ENCODE measurements at regions not wholly inside any gene's neighbourhood (a gene's known extent, or its start where the extent isn't known, plus 50 kb on each side); places are given as distances from the start of the nearest gene placed in this dataset.

- no peak for TF ChIP-seq CTCF (IDR thresholded peaks at IDR 0.05; ENCODE audit: low read depth, low read length)
- H3K4me3 ChIP-seq (ENCODE audit: low read depth, low read length), result no peak overlapping the region
- DNase-seq (ENCODE audit: low read depth, low spot score), result no peak
- in situ Hi-C loops (cut with HindIII; ENCODE audit: low sequenced_read_pairs), result no loop called here
These were observed 327.1 kb downstream of the PRDM2 start for GRCh38 chr1:14027099-14027498.

GRCh38 chr1:14031461-14031860 is 331.5 kb downstream of the PRDM2 start:
- in situ Hi-C loops (cut with HindIII; ENCODE audit: low sequenced_read_pairs), result no loop called here
- no peak for TF ChIP-seq CTCF (IDR thresholded peaks at IDR 0.05; ENCODE audit: low read depth, low read length)
- no peak for DNase-seq (ENCODE audit: low read depth, low spot score)
- no peak overlapping the region for H3K4me3 ChIP-seq (ENCODE audit: low read depth, low read length)

DNA sequence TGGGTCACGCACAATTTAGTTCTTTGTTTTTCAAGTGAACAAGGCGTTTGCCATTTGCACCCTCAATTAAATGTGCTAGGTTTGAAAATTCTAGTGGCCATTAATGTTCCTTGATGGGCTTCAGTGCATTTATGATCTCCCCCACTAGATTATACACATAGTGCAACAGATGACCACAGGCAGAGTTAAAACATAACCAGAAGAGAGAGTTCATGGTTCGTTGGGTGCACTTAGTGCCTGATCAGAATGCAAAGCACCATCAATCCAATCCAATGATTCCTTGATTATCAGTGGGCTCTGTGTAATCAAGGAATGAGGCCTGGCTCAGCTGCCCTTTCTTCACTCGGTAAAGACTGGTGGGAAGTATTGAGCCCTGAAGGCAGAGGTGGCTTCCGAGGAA is 334.5 kb downstream of the PRDM2 start:
- no peak for DNase-seq (ENCODE audit: low read depth, low spot score)
- no peak overlapping the region for H3K4me3 ChIP-seq (ENCODE audit: low read depth, low read length)
- no peak for TF ChIP-seq CTCF (IDR thresholded peaks at IDR 0.05; ENCODE audit: low read depth, low read length)
- in situ Hi-C loops (cut with HindIII; ENCODE audit: low sequenced_read_pairs), result no loop called here

DNA sequence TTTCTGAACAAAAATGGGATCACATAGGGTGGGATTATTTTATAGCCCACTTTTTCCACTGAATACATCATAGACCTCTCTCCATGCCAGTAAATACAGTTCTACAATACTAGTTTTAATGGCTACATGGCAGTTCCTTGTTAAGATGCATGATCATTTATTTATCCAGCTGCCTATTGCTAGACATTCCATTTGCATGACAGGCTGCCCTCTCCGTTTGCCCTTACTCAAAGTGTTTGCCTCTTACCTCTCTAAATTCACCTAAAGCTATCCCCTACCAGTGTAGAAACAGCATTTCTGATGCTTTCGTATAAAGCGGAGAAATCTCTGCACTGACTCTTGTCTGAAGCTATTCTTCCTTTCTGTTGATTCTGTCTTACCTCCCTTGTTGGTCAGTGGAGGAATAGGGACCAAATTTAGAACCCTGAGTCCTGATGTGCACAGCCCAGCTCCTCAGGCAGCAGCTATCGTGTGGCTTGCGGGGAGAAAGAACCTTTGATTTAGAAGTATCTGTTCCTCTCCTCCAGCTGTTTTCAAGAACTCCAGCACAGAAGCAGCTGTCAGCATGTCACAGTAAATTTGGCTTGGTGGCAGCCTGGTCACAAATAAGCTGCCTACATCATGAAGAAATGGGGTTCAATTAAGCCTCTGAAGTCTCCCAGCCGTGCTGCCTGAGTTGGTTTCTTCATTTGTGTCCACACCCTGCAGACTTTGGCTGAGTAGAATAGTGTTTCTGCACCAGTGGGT is 337.3 kb downstream of the PRDM2 start:
- in situ Hi-C loops (cut with HindIII; ENCODE audit: low sequenced_read_pairs), result no loop called here
- H3K4me3 ChIP-seq (ENCODE audit: low read depth, low read length), result no peak overlapping the region
- no peak for DNase-seq (ENCODE audit: low read depth, low spot score)
- no peak for TF ChIP-seq CTCF (IDR thresholded peaks at IDR 0.05; ENCODE audit: low read depth, low read length)

DNA sequence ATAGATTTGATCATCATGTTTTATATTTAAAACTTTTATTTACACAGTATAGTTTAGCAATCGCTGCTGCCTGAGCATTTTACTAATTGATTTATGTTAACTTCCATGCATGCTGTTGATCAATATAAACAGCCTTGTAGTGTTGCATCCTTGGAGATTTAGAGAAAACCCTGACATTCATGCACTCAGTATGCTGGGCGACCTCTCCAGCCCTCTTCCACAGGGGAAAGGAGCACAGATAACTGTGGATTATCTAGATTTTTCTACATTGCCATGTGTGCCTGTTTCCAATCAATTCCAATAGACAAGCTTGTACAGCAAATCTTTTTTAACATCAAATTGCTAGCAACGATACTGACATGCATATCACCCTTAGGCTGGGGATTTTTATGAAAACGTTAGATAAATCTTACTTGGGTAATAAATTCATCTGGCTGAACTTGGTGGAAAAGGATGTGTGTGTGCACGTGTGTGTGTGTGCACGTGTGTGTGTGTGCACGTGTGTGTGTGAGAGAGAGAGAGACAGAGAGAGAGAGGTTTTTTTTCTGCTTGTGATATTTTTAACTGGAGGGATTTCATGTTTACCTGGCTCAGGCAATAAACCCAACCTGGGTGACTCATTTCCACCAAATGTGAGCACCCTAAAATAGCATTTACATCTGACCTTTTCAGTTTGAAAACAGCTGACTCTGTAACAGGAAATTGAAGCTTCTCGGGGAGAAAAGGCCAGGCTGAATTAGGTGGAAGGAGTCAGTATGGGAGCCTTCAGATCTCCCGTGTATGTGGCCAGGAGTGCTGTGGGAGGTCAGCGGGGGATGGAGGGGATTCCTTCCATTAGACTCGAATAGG is 339.8 kb downstream of the PRDM2 start:
- H3K4me3 ChIP-seq (ENCODE audit: low read depth, low read length), result no peak overlapping the region
- no peak for TF ChIP-seq CTCF (IDR thresholded peaks at IDR 0.05; ENCODE audit: low read depth, low read length)
- in situ Hi-C loops (cut with HindIII; ENCODE audit: low sequenced_read_pairs), result no loop called here
- DNase-seq (ENCODE audit: low read depth, low spot score), result no peak

DNA sequence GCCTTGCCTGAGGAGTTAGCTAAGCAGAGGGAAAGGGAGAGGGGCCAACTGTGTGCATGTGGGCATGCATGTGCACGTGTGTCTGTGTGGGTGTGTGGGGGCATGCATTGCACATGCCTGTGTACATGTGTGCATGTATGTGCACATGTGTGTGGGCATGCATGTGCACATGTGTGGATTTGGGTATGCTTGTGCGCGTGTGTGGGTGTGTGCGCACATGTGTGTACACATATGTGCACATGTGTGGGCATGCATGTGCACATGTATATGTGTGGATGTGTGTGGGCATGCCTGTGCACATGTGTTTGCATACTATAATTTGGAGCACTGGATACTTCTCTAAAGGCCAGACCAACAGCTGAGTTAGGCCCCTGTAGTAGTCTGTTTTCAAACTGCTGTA is 350.0 kb downstream of the PRDM2 start:
- TF ChIP-seq CTCF (IDR thresholded peaks at IDR 0.05; ENCODE audit: low read depth, low read length), result no peak
- in situ Hi-C loops (cut with HindIII; ENCODE audit: low sequenced_read_pairs), result no loop called here
- no peak for DNase-seq (ENCODE audit: low read depth, low spot score)
- H3K4me3 ChIP-seq (ENCODE audit: low read depth, low read length), result no peak overlapping the region

Measured in astrocyte of the spinal cord (primary cell).